Activated naive CD8-positive, alpha-beta T cell treated with anti-CD3 and anti-CD28 coated beads for 36 hours (primary cell): ENCODE measurements at regions not wholly inside any gene's neighbourhood (a gene's known extent, or its start where the extent isn't known, plus 50 kb on each side); places are given as distances from the start of the nearest gene placed in this dataset.

Experiments used
- DNase-seq: peaks from one replicate; pipeline ENCODE4 v3.0.0; 2021
- H3K27ac Mint-ChIP-seq: one replicate; pipeline ENCODE4 v1.8.0; 2022; ENCODE audit warnings: mild to moderate bottlenecking, moderate library complexity, mixed read lengths
- H3K27me3 Mint-ChIP-seq: one replicate; pipeline ENCODE4 v1.8.0; 2022; ENCODE audit warnings: mild to moderate bottlenecking, mixed read lengths
- H3K36me3 Mint-ChIP-seq: one replicate; pipeline ENCODE4 v1.8.0; 2021; ENCODE audit warnings: mild to moderate bottlenecking, mixed read lengths
- H3K4me1 Mint-ChIP-seq: one replicate; pipeline ENCODE4 v1.8.0; 2021; ENCODE audit warnings: mixed read lengths
- H3K4me3 Mint-ChIP-seq: one replicate; pipeline ENCODE4 v1.8.0; 2022; ENCODE audit warnings: mild to moderate bottlenecking, moderate library complexity, mixed read lengths
- H3K9me3 Mint-ChIP-seq: one replicate; pipeline ENCODE4 v1.8.0; 2022; ENCODE audit warnings: mixed read lengths

DNA sequence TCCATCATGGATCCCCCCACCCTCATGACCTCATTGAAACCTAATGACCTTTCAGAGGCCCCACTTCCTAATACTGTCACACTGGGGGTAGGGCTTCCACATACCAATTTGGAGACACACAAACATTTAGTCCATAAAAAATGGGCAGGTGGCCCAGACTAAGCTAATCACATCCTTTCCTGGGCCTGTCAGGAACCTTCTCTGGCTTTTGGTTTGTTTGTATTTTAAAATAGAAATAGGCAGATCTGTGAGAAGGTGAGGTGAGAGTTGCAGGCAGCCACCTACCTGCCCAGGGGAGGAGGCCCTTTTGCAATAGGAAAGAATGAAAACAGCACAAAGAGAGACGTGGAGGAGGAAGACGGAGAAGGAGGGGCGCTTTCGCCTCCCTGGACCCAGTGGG, 90.2 kb upstream of the BOD1 start:
- H3K27ac Mint-ChIP-seq: no peak overlapping the region
- no peaks in the 10 kb centered on the region for H3K27me3 Mint-ChIP-seq
- H3K4me1 Mint-ChIP-seq: no peaks in the 10 kb centered on the region
- no peak overlapping the region for H3K4me3 Mint-ChIP-seq
- DNase-seq: no peak
- no peaks in the 10 kb centered on the region for H3K36me3 Mint-ChIP-seq
- no peaks in the 10 kb centered on the region for H3K9me3 Mint-ChIP-seq

DNA sequence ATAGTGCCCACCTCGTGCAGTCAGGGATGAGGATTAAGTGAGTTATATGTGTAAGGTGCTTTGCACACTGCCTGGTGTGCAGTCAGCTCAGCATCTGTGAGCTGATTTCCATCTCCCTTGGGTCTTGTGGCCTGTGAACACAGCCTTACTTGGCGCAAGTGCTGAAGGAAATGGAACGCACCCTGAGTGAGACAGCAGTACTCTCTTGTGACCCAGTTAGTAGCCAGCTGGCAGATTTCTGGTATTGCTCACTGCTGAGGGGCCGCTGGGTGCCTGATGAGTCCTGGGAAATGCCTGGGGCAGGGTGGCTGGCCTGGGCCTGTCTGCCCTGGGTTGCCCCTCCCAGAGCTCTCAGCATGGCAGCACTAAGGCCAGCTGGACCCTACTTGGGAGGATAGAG, 90.9 kb upstream of the BOD1 start:
- no peaks in the 10 kb centered on the region for H3K9me3 Mint-ChIP-seq
- H3K36me3 Mint-ChIP-seq: no peaks in the 10 kb centered on the region
- H3K27ac Mint-ChIP-seq: no peak overlapping the region
- DNase-seq: no peak
- H3K4me1 Mint-ChIP-seq: no peaks in the 10 kb centered on the region
- H3K27me3 Mint-ChIP-seq: no peaks in the 10 kb centered on the region
- no peak overlapping the region for H3K4me3 Mint-ChIP-seq

DNA sequence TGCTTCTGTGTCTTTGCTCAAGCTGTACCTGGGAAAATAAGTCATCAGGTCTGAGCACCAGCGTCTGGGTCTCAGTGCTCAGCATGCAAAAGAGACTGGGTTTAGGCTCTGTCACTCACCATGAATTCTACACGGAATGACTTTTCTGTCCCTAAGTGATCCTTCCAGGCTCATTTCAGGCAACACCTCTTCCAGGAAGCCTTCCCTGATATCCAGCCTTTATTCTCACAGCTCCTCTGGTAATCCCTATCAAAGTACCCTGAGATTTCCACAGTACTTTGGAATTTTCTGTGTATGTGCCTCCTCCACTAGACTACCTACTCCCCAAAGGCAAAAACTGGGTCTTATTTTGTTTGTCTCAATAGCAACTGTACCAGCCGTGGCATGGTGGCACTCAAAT, 92.7 kb upstream of the BOD1 start:
- Mint-ChIP-seq H3K27me3 (no peaks in the 10 kb centered on the region), H3K4me3 (no peak overlapping the region)

DNA sequence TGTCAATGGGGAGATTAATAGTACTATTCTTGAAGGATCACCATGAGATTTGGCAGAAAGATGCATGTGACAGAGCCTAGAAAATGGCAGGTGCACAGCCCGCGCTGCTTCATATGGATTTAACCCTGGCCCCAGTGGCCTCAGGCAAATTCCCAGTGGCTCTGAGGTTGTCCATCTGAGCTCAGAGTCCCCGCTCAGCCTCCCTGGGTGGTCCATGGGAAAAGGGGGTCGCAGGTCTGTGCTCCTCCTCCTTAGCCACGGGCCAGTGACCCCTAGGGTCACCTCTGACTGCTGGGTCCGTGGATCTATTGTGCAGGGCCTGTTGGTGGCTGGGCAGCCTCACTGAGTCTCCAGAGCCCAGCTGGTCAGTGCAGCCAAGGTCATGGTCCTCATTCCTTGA, 93.3 kb upstream of the BOD1 start:
- H3K36me3 Mint-ChIP-seq: no peaks in the 10 kb centered on the region
- H3K4me1 Mint-ChIP-seq: no peaks in the 10 kb centered on the region
- H3K27ac Mint-ChIP-seq: no peak overlapping the region
- no peak overlapping the region for H3K4me3 Mint-ChIP-seq
- no peaks in the 10 kb centered on the region for H3K9me3 Mint-ChIP-seq
- DNase-seq: no peak
- H3K27me3 Mint-ChIP-seq: no peaks in the 10 kb centered on the region

More for the DNA sequence above, 92.7 kb upstream of the BOD1 start:
- Mint-ChIP-seq H3K9me3 (no peaks in the 10 kb centered on the region), H3K4me1 (no peaks in the 10 kb centered on the region), H3K36me3 (no peaks in the 10 kb centered on the region), H3K27ac (no peak overlapping the region)
- no peak for DNase-seq

DNA sequence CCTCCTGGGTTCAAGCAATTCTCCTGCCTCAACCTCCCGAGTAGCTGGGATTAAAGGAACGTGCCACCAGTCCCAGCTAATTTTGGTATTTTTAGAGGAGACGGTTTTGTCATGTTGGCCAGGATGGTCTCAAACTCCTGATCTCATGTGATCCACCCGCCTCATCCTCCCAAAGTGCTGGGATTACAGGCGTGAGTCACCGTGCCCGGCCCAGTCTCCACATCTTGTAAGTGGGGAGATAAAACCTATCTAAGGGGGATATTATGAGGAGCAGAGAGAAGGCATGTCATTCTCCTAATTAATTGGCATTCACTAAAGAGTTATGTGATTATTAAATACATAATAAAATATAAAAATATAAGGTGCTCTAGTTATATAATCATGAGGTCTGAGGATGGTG, 94.1 kb upstream of the BOD1 start:
- Mint-ChIP-seq H3K27me3 (no peaks in the 10 kb centered on the region), H3K4me3 (no peak overlapping the region), H3K36me3 (no peaks in the 10 kb centered on the region), H3K27ac (no peak overlapping the region), H3K9me3 (no peaks in the 10 kb centered on the region), H3K4me1 (no peaks in the 10 kb centered on the region)
- no peak for DNase-seq

DNA sequence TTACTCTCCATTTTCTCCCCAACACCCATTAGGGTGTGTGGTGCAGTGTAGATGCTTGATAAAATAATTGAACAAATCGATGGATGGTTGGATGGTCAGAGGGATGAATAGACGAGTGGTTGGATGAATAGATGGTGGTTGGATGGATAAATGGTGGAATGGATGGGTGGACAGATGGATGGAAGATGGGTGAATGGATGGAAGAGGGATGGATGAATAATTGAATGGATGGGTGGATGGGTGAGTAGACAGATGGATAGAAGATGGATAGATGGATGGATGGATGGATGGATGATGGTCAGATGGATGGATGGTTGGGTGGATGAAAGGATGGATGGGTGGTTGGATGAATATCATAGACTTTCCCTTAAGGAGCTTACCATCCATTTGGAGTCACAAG, 95.0 kb upstream of the BOD1 start:
- no peaks in the 10 kb centered on the region for H3K27me3 Mint-ChIP-seq
- DNase-seq: no peak
- no peak overlapping the region for H3K4me3 Mint-ChIP-seq
- H3K27ac Mint-ChIP-seq: no peak overlapping the region
- no peaks in the 10 kb centered on the region for H3K9me3 Mint-ChIP-seq
- H3K36me3 Mint-ChIP-seq: no peaks in the 10 kb centered on the region
- H3K4me1 Mint-ChIP-seq: no peaks in the 10 kb centered on the region

DNA sequence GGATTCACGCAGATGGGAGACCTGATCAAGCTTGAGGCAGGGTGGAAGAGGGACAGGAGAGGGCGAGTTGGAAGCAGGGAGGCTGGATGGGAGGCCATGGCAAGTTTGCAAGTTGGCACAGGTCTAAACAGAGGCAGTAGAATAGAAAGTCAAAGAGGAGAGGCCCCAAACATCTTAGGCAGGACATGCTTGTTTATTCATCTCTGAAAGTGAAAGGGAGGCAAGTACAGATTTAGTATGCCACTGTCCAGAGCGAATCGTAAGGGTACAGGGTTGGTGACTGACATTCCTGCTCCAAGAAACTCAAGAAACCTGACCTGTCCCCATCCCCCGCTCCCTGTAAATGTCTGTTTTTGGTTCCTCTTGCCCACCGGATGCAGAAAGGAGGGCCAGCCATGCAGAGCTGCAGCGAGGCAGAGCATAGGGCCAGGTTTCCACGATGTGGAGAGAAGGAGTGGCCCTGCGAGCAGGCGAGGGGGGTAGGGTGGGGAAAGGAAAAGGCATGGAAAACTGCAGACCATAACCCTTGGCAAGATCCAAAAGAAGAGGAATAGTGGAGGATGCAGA, 96.2 kb upstream of the BOD1 start:
- Mint-ChIP-seq H3K9me3 (no peaks in the 10 kb centered on the region), H3K4me1 (no peaks in the 10 kb centered on the region), H3K36me3 (no peaks in the 10 kb centered on the region), H3K27ac (no peak overlapping the region), H3K27me3 (no peaks in the 10 kb centered on the region), H3K4me3 (no peak overlapping the region)
- DNase-seq: no peak

DNA sequence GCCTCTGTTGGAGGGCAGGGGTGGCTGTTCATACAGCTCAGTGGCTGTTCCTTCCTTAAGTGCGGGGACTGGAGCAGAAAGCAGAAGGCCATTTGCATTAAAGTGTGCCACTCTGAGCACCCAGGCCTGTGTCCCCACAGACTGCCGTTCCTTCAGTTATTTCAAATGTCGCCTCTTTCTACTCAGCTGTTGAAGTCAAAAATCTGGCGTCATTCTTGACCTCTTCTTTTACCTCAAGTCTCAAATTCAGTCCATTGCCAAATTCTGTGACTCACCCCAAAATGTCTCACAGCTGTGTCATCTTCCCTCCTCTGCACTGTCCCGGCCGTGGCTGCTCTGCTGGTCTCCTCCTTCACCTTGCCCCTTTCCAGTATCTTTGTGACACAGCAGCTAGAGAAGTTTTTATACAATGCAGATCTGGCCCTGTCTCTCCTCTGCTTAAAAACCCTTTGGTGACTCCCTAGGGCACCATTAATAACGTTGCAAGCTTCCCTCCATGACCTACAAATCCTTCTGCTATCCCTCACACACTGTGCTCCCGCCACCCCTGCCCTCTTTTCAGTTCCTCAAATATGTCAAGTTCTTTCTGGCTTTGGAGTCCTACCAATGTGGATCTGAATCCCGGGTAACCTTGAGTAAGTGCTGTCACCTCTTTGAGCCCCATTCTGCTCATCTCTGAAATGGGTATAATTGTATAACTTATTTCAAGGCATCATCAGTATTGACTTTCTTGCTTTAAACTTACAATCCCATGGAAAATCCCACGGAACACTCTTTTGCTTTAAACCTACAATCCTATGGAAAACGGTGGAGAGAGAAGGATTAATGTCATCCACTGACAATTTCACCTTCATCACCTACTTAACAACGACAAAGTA, 98.3 kb upstream of the BOD1 start:
- H3K27me3 Mint-ChIP-seq: no peaks in the 10 kb centered on the region
- no peaks in the 10 kb centered on the region for H3K4me1 Mint-ChIP-seq
- no peak for DNase-seq
- H3K9me3 Mint-ChIP-seq: no peaks in the 10 kb centered on the region
- no peak overlapping the region for H3K4me3 Mint-ChIP-seq
- no peak overlapping the region for H3K27ac Mint-ChIP-seq
- no peaks in the 10 kb centered on the region for H3K36me3 Mint-ChIP-seq

DNA sequence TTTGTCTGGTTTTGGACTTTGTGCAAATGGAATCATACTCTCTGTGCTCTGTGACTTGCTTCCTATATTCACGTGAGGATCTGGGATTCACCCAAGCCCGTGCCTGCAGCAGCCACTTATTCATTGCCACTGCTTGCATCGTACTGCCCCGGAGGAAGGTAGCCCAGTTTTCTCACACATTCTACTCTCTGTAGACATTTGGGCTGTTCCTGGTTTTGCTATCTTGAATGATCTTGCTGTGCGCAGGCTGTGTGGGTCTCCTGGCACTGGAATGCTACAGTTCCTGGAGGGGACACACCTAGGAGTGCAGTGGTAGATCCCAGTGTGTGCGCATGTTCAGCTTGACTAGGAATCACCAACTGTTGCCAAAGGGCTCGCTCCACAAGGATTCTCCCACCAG, 99.2 kb upstream of the BOD1 start:
- Mint-ChIP-seq H3K4me3 (no peak overlapping the region), H3K9me3 (no peaks in the 10 kb centered on the region)

DNA sequence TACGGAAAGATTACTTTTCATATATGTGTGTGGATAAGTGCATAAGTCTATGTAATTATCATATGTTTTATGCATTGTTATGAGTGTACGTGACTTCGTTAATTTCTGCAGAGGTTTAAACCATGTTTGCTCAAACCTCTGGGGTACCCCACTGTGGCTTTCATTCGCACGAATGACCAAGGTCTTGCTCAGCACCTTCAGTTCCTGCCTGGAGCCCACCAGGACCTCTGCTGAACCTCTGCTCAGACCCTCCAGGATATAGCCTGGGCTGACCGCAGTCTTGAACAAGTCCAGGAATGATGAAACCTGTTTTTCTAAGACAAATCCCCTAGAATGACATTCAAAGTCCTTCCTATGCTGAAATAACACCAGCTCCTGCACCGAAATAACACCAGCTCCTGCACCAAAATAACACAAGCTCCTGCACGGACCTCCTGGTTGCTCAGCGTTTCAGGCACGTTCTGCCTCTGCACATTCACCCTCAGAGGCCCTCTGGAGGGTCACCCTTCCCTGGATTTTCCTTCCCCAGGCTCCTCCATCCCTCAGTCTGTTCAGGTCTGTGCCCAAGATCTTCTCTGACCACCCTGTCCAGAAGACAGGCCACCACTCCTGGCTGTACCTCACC, 99.7 kb upstream of the BOD1 start:
- no peak overlapping the region for H3K27ac Mint-ChIP-seq
- no peaks in the 10 kb centered on the region for H3K9me3 Mint-ChIP-seq
- H3K36me3 Mint-ChIP-seq: no peaks in the 10 kb centered on the region
- H3K4me1 Mint-ChIP-seq: no peaks in the 10 kb centered on the region
- H3K4me3 Mint-ChIP-seq: no peak overlapping the region
- peaks cover 1% of the 10 kb centered on the region for H3K27me3 Mint-ChIP-seq
- DNase-seq: no peak

More for the DNA sequence above, 99.2 kb upstream of the BOD1 start:
- H3K36me3 Mint-ChIP-seq: no peaks in the 10 kb centered on the region
- no peaks in the 10 kb centered on the region for H3K27me3 Mint-ChIP-seq
- H3K27ac Mint-ChIP-seq: no peak overlapping the region
- no peaks in the 10 kb centered on the region for H3K4me1 Mint-ChIP-seq
- no peak for DNase-seq

DNA sequence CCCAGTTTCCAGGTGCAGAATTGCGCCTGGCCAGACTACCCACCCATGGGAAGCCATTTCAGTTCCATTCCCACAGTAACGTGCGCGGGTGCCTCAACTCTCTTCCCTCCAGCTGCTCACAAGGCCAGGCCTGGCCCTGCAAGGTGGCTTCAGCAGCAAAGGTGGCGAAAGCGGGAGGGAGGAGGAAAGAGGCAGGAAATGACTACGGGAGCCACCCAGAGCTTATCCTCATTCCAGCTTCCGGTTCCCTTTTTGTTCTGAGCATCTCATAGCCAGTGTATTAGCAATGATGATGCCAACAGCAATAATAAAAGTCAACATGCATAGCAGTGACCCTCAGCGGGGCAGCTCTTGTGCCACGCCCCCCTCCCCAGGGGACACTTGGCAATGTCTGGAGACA, 101.5 kb upstream of the BOD1 start:
- H3K27ac Mint-ChIP-seq: no peak overlapping the region
- H3K4me3 Mint-ChIP-seq: no peak overlapping the region
- H3K4me1 Mint-ChIP-seq: no peaks in the 10 kb centered on the region
- H3K9me3 Mint-ChIP-seq: no peaks in the 10 kb centered on the region
- peaks cover 8% of the 10 kb centered on the region for H3K27me3 Mint-ChIP-seq
- no peak for DNase-seq
- H3K36me3 Mint-ChIP-seq: no peaks in the 10 kb centered on the region

DNA sequence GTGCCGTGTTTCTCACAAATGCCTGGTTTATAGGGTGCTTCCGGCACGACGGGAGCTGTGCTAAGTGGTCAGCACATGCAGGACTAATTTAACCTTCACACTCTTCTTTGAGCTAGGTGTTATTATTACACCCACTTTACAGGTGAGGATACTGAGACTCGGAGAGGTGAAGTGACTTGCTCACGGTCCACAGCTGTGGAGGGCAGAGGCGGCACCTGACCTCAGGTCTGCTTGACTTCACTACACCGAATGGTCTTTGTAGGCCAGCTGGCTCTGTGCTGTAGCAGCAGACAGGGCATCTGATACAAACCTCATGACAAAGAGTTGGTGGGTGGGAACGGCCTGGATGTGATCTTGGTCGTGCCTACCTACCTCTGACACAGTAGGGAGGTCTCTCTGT, 102.0 kb upstream of the BOD1 start:
- peaks cover 9% of the 10 kb centered on the region for H3K27me3 Mint-ChIP-seq
- no peaks in the 10 kb centered on the region for H3K36me3 Mint-ChIP-seq
- no peak overlapping the region for H3K27ac Mint-ChIP-seq
- H3K9me3 Mint-ChIP-seq: no peaks in the 10 kb centered on the region
- no peak for DNase-seq
- H3K4me1 Mint-ChIP-seq: no peaks in the 10 kb centered on the region
- no peak overlapping the region for H3K4me3 Mint-ChIP-seq

DNA sequence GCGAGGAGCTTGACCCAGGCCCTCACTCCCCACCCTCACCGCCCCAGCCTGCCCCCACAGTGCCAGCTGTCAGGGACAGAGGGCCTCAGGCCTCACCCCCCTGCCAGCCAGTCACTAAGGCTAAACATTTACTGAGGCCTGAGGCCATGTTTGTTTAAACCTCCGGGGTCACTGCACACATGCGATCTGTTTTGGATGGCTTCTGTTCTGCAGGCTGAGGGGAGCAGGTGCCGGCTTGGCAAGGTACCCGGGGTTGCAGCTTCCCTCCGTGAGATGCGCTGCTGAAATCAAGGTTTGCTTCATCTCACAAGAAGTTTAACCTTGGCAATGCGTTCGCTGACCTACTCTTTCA, 103.3 kb upstream of the BOD1 start:
- Mint-ChIP-seq H3K27me3 (peaks cover 9% of the 10 kb centered on the region), H3K4me1 (no peaks in the 10 kb centered on the region)

DNA sequence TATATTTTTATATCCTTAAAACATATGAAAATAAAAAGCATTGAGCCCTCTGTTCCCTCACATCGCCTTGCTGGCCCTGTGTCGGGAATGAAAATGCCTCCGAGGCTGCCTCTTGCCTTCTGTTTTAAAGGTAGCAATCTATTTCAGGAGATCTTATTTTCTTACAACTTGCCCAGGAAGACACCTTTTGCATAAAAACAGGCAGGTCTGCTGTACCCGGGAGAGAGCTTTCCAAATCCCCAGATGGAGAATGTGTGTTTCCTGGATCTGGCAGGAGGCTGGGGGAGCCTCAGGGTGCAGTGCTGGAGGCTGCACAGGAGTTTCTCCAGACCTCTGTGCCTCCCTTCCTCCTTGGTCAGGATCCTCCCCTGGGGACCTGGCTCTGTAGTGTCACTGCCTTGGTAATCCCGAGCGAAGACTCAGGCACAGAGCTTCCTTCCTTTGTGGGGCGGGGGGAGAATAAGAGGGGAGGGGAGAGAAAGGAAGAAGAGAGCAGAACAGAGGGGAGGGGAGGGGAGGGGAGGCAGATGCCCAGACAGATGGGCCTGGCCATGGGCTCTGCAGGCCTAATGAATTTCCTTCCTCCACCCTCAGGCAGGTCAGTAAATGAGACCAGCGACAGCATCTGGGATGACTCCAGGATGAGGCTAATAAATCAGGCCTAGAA, 104.0 kb upstream of the BOD1 start:
- H3K4me1 Mint-ChIP-seq: no peaks in the 10 kb centered on the region
- H3K27me3 Mint-ChIP-seq: peaks cover 13% of the 10 kb centered on the region

More for the DNA sequence above, 103.3 kb upstream of the BOD1 start:
- no peaks in the 10 kb centered on the region for H3K9me3 Mint-ChIP-seq
- H3K27ac Mint-ChIP-seq: no peak overlapping the region
- DNase-seq: no peak
- H3K4me3 Mint-ChIP-seq: no peak overlapping the region
- no peaks in the 10 kb centered on the region for H3K36me3 Mint-ChIP-seq

DNA sequence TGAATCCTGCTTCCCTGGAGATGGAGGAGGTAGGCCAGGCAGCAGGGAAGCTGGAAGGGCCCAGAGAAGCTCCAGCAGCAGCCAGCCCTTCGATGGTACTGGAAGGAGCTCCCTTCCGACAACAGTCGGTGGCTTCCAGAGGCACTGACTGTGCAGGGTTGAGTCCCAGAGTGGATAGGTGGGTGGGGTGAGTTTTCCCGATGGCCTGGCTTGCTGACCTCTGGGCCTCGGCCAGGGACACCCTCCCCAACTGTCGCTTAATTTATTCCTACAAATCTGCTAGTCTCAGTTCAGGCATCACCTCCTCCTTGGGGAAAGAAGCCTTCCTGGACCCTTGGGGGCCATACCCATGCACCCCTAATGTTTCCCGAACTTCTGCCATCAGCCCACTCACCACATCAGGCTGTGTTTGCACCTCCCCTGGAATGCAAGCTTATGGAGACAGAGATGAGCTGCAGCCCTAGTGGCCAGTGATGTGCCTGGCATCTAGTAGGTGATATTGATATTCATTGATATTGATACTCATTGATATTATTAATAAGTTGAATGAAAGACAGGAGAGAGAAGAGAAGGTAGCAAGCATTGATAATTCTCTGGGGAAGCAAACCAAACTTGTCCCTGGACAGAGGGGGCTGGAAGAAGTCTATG, 104.6 kb upstream of the BOD1 start:
- no peaks in the 10 kb centered on the region for H3K4me1 Mint-ChIP-seq
- DNase-seq: no peak
- no peak overlapping the region for H3K4me3 Mint-ChIP-seq
- no peak overlapping the region for H3K27ac Mint-ChIP-seq
- peaks cover 13% of the 10 kb centered on the region for H3K27me3 Mint-ChIP-seq
- H3K9me3 Mint-ChIP-seq: peaks cover 6% of the 10 kb centered on the region
- H3K36me3 Mint-ChIP-seq: no peaks in the 10 kb centered on the region

More for the DNA sequence above, 104.0 kb upstream of the BOD1 start:
- Mint-ChIP-seq H3K9me3 (peaks cover 2% of the 10 kb centered on the region), H3K36me3 (no peaks in the 10 kb centered on the region), H3K4me3 (no peak overlapping the region), H3K27ac (no peak overlapping the region)
- DNase-seq: no peak
